ENCODE measurements at regions not wholly inside any gene's neighbourhood (a gene's known extent, or its start where the extent isn't known, plus 50 kb on each side); places are given as distances from the start of the nearest gene placed in this dataset.
"Not testable (repeated sequence)": the region's sequence is repeated elsewhere in the genome, so short reads cannot be mapped to it uniquely, and the experiment has no call there.

GRCh38 chr7:65809259-65809981 is 63.5 kb upstream of the VKORC1L1 start:
- Histone ChIP-seq H2AK5ac (ENCODE audit: low read length, severe bottlenecking) (no peak overlapping the region), H4K8ac (ENCODE audit: low read length) (no peak overlapping the region), H3K9me3 (ENCODE audit: control insufficient read depth, low read length) (no peaks in the 10 kb centered on the region), H2BK12ac (ENCODE audit: low read length in 2 of 2) (no peak overlapping the region), H2BK120ac (ENCODE audit: low read depth, low read length) (no peak overlapping the region), H3K36me3 (ENCODE audit: control insufficient read depth in 1 of 2, insufficient read depth in 2 of 2, low read depth in 1 of 2, low read length in 2 of 2) (peaks cover 0 to 2% of the 10 kb centered on the region in 2 experiments), H2AFZ (ENCODE audit: low read depth, low read length) (no peak overlapping the region), H3K27ac (ENCODE audit: low read length, poor library complexity, severe bottlenecking) (no peak overlapping the region), H3K9ac (ENCODE audit: low read length) (no peak overlapping the region), H3K23ac (ENCODE audit: low read length in 2 of 2) (no peak overlapping the region), H3K27me3 (ENCODE audit: control insufficient read depth in 1 of 2, insufficient read depth in 1 of 2, low read length in 2 of 2) (no peaks in the 10 kb centered on the region), H3K4me3 (ENCODE audit: insufficient read depth in 1 of 2, low read depth in 1 of 2, low read length in 2 of 2) (no peak overlapping the region), H3K18ac (ENCODE audit: low read depth in 1 of 2, low read length in 2 of 2) (no peak overlapping the region), H3K14ac (ENCODE audit: low read length in 2 of 2) (no peak overlapping the region), H3K4me1 (ENCODE audit: control insufficient read depth, insufficient read depth, low read depth, low read length) (no peaks in the 10 kb centered on the region), H3K79me1 (replicated peaks; ENCODE audit: low read length, poor library complexity, severe bottlenecking) (no peaks in the 10 kb centered on the region), H4K91ac (ENCODE audit: low read length) (no peak overlapping the region), H2BK5ac (ENCODE audit: low read depth, low read length, poor library complexity, severe bottlenecking) (no peak overlapping the region), H2BK15ac (ENCODE audit: low read depth, poor library complexity, severe bottlenecking) (no peak overlapping the region), H3K4ac (ENCODE audit: low read depth in 1 of 2, low read length in 2 of 2) (no peak overlapping the region), H3K4me2 (ENCODE audit: low read length, poor library complexity, severe bottlenecking) (no peak overlapping the region)
- 77% methylated on average over 6 of the region's 6 CpGs for WGBS
- DNase-seq = no peak

GRCh38 chr7:65809982-65810288 is 62.9 kb upstream of the VKORC1L1 start:
- H3K4me3 ChIP-seq (ENCODE audit: insufficient read depth in 1 of 2, low read depth in 1 of 2, low read length in 2 of 2) = no peak overlapping the region
- H3K27ac ChIP-seq (ENCODE audit: low read length, poor library complexity, severe bottlenecking) = no peak overlapping the region
- no peak overlapping the region for H2AK5ac ChIP-seq (ENCODE audit: low read length, severe bottlenecking)
- no peak overlapping the region for H2BK12ac ChIP-seq (ENCODE audit: low read length in 2 of 2)
- H3K79me1 ChIP-seq (replicated peaks; ENCODE audit: low read length, poor library complexity, severe bottlenecking) = no peaks in the 10 kb centered on the region
- no peak overlapping the region for H2AFZ ChIP-seq (ENCODE audit: low read depth, low read length)
- H2BK120ac ChIP-seq (ENCODE audit: low read depth, low read length) = no peak overlapping the region
- no peak overlapping the region for H4K8ac ChIP-seq (ENCODE audit: low read length)
- DNase-seq = no peak
- no peak overlapping the region for H3K9ac ChIP-seq (ENCODE audit: low read length)
- H3K4ac ChIP-seq (ENCODE audit: low read depth in 1 of 2, low read length in 2 of 2) = no peak overlapping the region
- H4K91ac ChIP-seq (ENCODE audit: low read length) = no peak overlapping the region
- H3K18ac ChIP-seq (ENCODE audit: low read depth in 1 of 2, low read length in 2 of 2) = no peak overlapping the region
- H3K4me1 ChIP-seq (ENCODE audit: control insufficient read depth, insufficient read depth, low read depth, low read length) = no peaks in the 10 kb centered on the region
- WGBS = 57% methylated on average over 3 of the region's 3 CpGs
- peaks cover 0 to 2% of the 10 kb centered on the region in 2 experiments for H3K36me3 ChIP-seq (ENCODE audit: control insufficient read depth in 1 of 2, insufficient read depth in 2 of 2, low read depth in 1 of 2, low read length in 2 of 2)
- no peak overlapping the region for H2BK15ac ChIP-seq (ENCODE audit: low read depth, poor library complexity, severe bottlenecking)
- no peak overlapping the region for H3K23ac ChIP-seq (ENCODE audit: low read length in 2 of 2)
- H3K9me3 ChIP-seq (ENCODE audit: control insufficient read depth, low read length) = no peaks in the 10 kb centered on the region
- H3K14ac ChIP-seq (ENCODE audit: low read length in 2 of 2) = no peak overlapping the region
- H3K4me2 ChIP-seq (ENCODE audit: low read length, poor library complexity, severe bottlenecking) = no peak overlapping the region
- H2BK5ac ChIP-seq (ENCODE audit: low read depth, low read length, poor library complexity, severe bottlenecking) = no peak overlapping the region
- no peaks in the 10 kb centered on the region for H3K27me3 ChIP-seq (ENCODE audit: control insufficient read depth in 1 of 2, insufficient read depth in 1 of 2, low read length in 2 of 2)

GRCh38 chr7:65812281-65812680 is 60.6 kb upstream of the VKORC1L1 start:
- H3K4ac ChIP-seq (ENCODE audit: low read depth in 1 of 2, low read length in 2 of 2) = no peak overlapping the region
- H3K9me3 ChIP-seq (ENCODE audit: control insufficient read depth, low read length) = no peaks in the 10 kb centered on the region
- 80% methylated on average over 5 of the region's 5 CpGs for WGBS
- H4K91ac ChIP-seq (ENCODE audit: low read length) = no peak overlapping the region
- H3K4me3 ChIP-seq (ENCODE audit: insufficient read depth in 1 of 2, low read depth in 1 of 2, low read length in 2 of 2) = no peak overlapping the region
- H2AK5ac ChIP-seq (ENCODE audit: low read length, severe bottlenecking) = no peak overlapping the region
- no peak overlapping the region for H3K9ac ChIP-seq (ENCODE audit: low read length)
- H2BK15ac ChIP-seq (ENCODE audit: low read depth, poor library complexity, severe bottlenecking) = no peak overlapping the region
- H2BK12ac ChIP-seq (ENCODE audit: low read length in 2 of 2) = no peak overlapping the region
- no peak overlapping the region for H4K8ac ChIP-seq (ENCODE audit: low read length)
- no peak overlapping the region for H3K27ac ChIP-seq (ENCODE audit: low read length, poor library complexity, severe bottlenecking)
- H3K4me1 ChIP-seq (ENCODE audit: control insufficient read depth, insufficient read depth, low read depth, low read length) = no peaks in the 10 kb centered on the region
- no peak overlapping the region for H3K4me2 ChIP-seq (ENCODE audit: low read length, poor library complexity, severe bottlenecking)
- no peak overlapping the region for H3K14ac ChIP-seq (ENCODE audit: low read length in 2 of 2)
- H3K79me1 ChIP-seq (replicated peaks; ENCODE audit: low read length, poor library complexity, severe bottlenecking) = no peaks in the 10 kb centered on the region
- no peaks in the 10 kb centered on the region for H3K27me3 ChIP-seq (ENCODE audit: control insufficient read depth in 1 of 2, insufficient read depth in 1 of 2, low read length in 2 of 2)
- H2AFZ ChIP-seq (ENCODE audit: low read depth, low read length) = no peak overlapping the region
- peaks cover 0 to 2% of the 10 kb centered on the region in 2 experiments for H3K36me3 ChIP-seq (ENCODE audit: control insufficient read depth in 1 of 2, insufficient read depth in 2 of 2, low read depth in 1 of 2, low read length in 2 of 2)
- H2BK120ac ChIP-seq (ENCODE audit: low read depth, low read length) = no peak overlapping the region
- H2BK5ac ChIP-seq (ENCODE audit: low read depth, low read length, poor library complexity, severe bottlenecking) = no peak overlapping the region
- no peak overlapping the region for H3K18ac ChIP-seq (ENCODE audit: low read depth in 1 of 2, low read length in 2 of 2)
- H3K23ac ChIP-seq (ENCODE audit: low read length in 2 of 2) = no peak overlapping the region
- DNase-seq = no peak

- not testable (repeated sequence) for H3K4me3 ChIP-seq (ENCODE audit: insufficient read depth in 1 of 2, low read depth in 1 of 2, low read length in 2 of 2); H4K91ac ChIP-seq (ENCODE audit: low read length); H2AFZ ChIP-seq (ENCODE audit: low read depth, low read length); H2BK15ac ChIP-seq (ENCODE audit: low read depth, poor library complexity, severe bottlenecking); DNase-seq; H4K8ac ChIP-seq (ENCODE audit: low read length); H3K9me3 ChIP-seq (ENCODE audit: control insufficient read depth, low read length); H3K27me3 ChIP-seq (ENCODE audit: control insufficient read depth in 1 of 2, insufficient read depth in 1 of 2, low read length in 2 of 2); H3K4ac ChIP-seq (ENCODE audit: low read depth in 1 of 2, low read length in 2 of 2); H3K4me1 ChIP-seq (ENCODE audit: control insufficient read depth, insufficient read depth, low read depth, low read length); H2BK12ac ChIP-seq (ENCODE audit: low read length in 2 of 2); H3K27ac ChIP-seq (ENCODE audit: low read length, poor library complexity, severe bottlenecking); H3K23ac ChIP-seq (ENCODE audit: low read length in 2 of 2); H3K18ac ChIP-seq (ENCODE audit: low read depth in 1 of 2, low read length in 2 of 2); H2BK5ac ChIP-seq (ENCODE audit: low read depth, low read length, poor library complexity, severe bottlenecking); H3K9ac ChIP-seq (ENCODE audit: low read length); H2BK120ac ChIP-seq (ENCODE audit: low read depth, low read length); H3K36me3 ChIP-seq (ENCODE audit: control insufficient read depth in 1 of 2, insufficient read depth in 2 of 2, low read depth in 1 of 2, low read length in 2 of 2); H3K14ac ChIP-seq (ENCODE audit: low read length in 2 of 2); H3K4me2 ChIP-seq (ENCODE audit: low read length, poor library complexity, severe bottlenecking); H3K79me1 ChIP-seq (replicated peaks; ENCODE audit: low read length, poor library complexity, severe bottlenecking); H2AK5ac ChIP-seq (ENCODE audit: low read length, severe bottlenecking)
- WGBS = 78% methylated on average over 3 of the region's 3 CpGs
Measured at GRCh38 chr7:65814556-65815167, 58.2 kb upstream of the VKORC1L1 start.
